Tibial artery (tissue), 4 donors: ENCODE measurements at regions not wholly inside any gene's neighbourhood (a gene's known extent, or its start where the extent isn't known, plus 50 kb on each side); places are given as distances from the start of the nearest gene placed in this dataset.

Source experiments
- DNase-seq, 2 donors: peaks; one replicate each; pipeline ENCODE4 v3.0.0-alpha.2; 2019
- H3K27ac ChIP-seq, 2 donors: fragments of 200-600 bp; sonication (generic) in 1 of 2; 1 replicate in 1 of 2; 2 replicates in 1 of 2; pipeline ENCODE4 v1.5.1; 2018 to 2019; ENCODE audit warnings: mild to moderate bottlenecking in 1 of 2
- H3K27me3 ChIP-seq, 2 donors: fragments of 200-600 bp; sonication (generic) in 1 of 2; one replicate each; pipeline versions ENCODE4 v1.5.1 to v1.6.0; 2016 to 2019
- H3K36me3 ChIP-seq, 3 donors: fragments of 200-600 bp; sonication (generic) in 2 of 3; one replicate each; pipeline ENCODE4 v1.5.1; 2016 to 2019; ENCODE audit warnings: mild to moderate bottlenecking in 2 of 3
- H3K4me1 ChIP-seq, 4 donors: fragments of 200-600 bp; sonication (generic) in 2 of 4; 1 replicate in 3 of 4; 2 replicates in 1 of 4; pipeline ENCODE4 v1.5.1; 2016 to 2019
- H3K4me3 ChIP-seq, 2 donors: fragments of 200-600 bp; sonication (generic) in 1 of 2; 1 replicate in 1 of 2; 2 replicates in 1 of 2; pipeline ENCODE4 v1.5.1; 2018 to 2019; ENCODE audit warnings: mild to moderate bottlenecking in 2 of 2
- H3K9me3 ChIP-seq, 3 donors: fragments of 200-600 bp; sonication (generic) in 1 of 3; one replicate each; pipeline ENCODE4 v1.5.1; 2016 to 2019
- intact Hi-C: fragments of 100-400 bp; cut with DNase I; formaldehyde crosslinking; loops from one replicate; pipeline ENCODE4 v1.15.0; 2023; ENCODE audit warnings: low total_unique reads
- TF ChIP-seq, protein P1 (sequence below), 2 experiments: fragments of 200-600 bp in 1 of 2; fragments of 450-650 bp in 1 of 2; IDR thresholded peaks; one replicate each; pipeline ENCODE4 v1.5.1; 2017 to 2019; ENCODE audit warnings: antibody characterized with exemption in 2 of 2, mild to moderate bottlenecking in 1 of 2, moderate library complexity in 1 of 2

DNA sequence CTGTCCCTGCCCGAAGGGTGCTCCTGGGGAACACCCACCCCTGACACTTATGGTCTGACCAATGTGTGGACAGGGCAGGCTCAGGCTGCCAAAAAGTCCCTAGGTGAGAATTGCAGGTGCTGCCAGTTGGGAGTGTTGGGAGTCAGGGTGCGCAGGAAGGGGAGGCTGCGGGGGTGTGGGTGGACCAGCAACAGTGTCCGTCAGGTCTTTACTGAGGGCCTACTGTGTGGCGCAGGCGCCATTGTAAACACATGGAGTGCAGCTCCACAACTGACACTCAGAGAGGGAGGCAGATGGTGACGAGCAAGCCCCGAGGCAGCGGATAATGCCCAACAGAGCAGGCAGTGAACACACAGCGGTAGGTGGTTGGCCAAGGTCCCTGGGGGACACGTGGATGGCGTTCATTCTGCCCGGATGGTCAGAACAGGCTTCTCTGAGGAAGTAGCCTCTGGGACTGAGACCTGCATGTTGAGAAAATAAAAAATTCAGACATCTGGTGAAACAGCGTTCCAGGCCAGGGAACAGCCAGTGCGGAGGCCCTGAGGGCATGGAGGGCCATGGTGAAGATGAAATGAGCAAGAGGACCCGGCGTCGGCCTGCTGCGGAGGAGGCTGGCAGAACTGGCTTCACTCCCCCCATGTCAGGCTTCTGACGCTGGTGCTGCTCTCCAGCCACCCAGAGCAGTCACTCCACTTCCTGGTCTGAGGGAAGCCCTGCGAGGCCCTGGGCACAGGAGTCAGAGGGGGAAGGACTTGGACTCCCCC lies 136.2 kb upstream of the ZBTB40 start:
- Histone ChIP-seq H3K27ac (no peak overlapping the region), H3K9me3 (no peaks in the 10 kb centered on the region), H3K4me3 (no peak overlapping the region), H3K27me3 (peaks cover 0 to 56% of the 10 kb centered on the region in 2 donors), H3K4me1 (no peaks in the 10 kb centered on the region), H3K36me3 (no peaks in the 10 kb centered on the region)
- DNase-seq, result no peak
- intact Hi-C loops, result no loop called here
- TF ChIP-seq, protein P1, sequence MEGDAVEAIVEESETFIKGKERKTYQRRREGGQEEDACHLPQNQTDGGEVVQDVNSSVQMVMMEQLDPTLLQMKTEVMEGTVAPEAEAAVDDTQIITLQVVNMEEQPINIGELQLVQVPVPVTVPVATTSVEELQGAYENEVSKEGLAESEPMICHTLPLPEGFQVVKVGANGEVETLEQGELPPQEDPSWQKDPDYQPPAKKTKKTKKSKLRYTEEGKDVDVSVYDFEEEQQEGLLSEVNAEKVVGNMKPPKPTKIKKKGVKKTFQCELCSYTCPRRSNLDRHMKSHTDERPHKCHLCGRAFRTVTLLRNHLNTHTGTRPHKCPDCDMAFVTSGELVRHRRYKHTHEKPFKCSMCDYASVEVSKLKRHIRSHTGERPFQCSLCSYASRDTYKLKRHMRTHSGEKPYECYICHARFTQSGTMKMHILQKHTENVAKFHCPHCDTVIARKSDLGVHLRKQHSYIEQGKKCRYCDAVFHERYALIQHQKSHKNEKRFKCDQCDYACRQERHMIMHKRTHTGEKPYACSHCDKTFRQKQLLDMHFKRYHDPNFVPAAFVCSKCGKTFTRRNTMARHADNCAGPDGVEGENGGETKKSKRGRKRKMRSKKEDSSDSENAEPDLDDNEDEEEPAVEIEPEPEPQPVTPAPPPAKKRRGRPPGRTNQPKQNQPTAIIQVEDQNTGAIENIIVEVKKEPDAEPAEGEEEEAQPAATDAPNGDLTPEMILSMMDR (IDR thresholded peaks at IDR 0.05), result no peak

DNA sequence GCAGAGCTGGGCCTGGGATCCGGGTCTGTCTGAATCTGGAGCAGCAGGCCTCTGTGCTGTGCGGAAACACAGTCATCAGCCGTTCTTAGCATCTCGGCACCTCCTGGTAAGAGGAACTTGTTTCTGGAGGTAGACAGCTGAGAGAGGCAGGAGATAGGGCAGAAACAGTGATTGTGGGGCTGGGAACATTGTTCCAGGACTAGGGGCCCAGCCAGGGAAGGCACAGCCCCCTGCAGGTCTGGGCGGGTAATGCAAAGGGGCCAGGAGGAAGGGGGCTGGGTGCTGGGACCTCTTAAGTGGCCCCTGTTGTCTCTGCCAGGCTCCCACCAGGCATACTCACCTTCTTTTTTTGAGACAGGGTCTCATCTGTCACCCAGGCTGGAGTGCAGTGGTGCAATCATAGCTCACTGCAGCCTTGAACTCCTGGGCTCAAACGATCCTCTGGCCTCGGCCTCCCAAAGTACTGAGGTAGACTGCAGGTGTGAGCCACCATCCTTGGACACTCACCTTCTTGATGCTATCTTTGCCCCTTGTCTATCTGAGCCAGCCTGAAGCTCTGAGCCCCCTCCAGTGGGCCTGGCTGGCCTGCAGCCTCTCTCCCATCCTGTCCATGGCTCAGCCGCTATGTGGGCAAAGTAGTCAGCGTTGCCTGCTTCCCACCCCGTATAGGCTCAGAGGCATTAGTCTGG lies 134.3 kb upstream of the ZBTB40 start:
- no peaks in the 10 kb centered on the region for H3K4me1 ChIP-seq
- H3K4me3 ChIP-seq, result no peak overlapping the region
- H3K9me3 ChIP-seq, result peaks cover 0 to 6% (median 0%) of the 10 kb centered on the region in 3 donors
- intact Hi-C loops, result no loop called here
- no peaks in the 10 kb centered on the region for H3K36me3 ChIP-seq
- no peak overlapping the region for H3K27ac ChIP-seq
- TF ChIP-seq, protein P1 (IDR thresholded peaks at IDR 0.05), result no peak
- H3K27me3 ChIP-seq, result peaks cover 0 to 47% of the 10 kb centered on the region in 2 donors
- no peak for DNase-seq

DNA sequence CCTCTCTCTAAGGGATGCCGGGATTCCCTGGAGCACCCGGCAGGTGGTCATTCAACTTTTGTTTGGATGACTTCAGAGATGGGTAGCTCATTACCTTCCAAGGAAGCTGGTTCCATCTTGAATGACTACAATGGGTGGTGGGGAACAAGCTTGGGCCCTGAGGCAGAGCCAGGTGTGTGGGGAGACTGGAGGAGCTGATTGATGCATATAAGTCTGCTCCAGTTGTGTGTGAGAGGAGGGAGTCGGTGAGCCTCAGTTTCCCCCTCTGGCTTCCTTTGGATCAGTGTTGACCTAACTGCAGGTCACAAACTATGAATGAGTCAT lies 133.8 kb upstream of the ZBTB40 start:
- intact Hi-C loops, result no loop called here
- no peak overlapping the region for H3K4me3 ChIP-seq
- H3K27me3 ChIP-seq, result peaks cover 0 to 44% of the 10 kb centered on the region in 2 donors
- no peaks in the 10 kb centered on the region for H3K4me1 ChIP-seq
- DNase-seq, result no peak
- H3K36me3 ChIP-seq, result no peaks in the 10 kb centered on the region
- TF ChIP-seq, protein P1 (IDR thresholded peaks at IDR 0.05), result no peak
- peaks cover 0 to 6% (median 0%) of the 10 kb centered on the region in 3 donors for H3K9me3 ChIP-seq
- H3K27ac ChIP-seq, result no peak overlapping the region

DNA sequence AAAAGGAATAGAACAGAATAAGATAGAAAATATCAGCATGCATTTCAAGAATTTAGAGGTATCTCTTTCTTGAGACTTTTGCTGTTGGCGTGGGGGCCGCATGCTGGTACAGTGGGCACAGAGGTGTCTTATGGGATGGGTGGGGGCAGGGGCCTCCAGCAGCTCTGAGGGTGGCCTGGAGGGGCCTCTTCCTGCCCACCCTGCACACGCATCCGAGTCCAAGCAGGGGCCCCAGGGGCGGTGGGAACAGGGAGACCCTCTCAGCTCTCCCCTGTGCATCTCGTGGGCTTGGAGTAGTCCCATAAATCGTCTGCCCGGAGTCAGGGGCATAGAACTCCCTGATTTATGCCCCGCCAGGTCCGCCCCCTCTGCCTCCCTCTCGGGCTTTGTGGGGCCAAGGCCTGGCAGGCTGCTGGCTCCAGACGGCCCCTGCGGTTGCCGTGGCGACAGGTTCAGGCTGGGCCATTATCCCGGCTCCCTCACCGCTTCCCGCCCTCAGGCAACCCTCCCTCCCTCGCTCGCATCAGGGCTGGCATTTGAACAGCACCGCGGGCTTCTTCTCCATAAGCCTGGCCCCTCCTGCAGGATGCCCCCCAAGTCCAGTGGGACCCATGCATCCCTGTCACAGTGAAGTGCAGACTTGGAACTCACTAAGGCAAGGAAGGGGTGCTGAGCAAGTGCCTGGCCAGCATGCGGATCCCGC lies 133.2 kb upstream of the ZBTB40 start:
- intact Hi-C loops, result no loop called here
- Histone ChIP-seq H3K4me3 (no peak overlapping the region), H3K27me3 (peaks cover 0 to 44% of the 10 kb centered on the region in 2 donors), H3K4me1 (no peaks in the 10 kb centered on the region), H3K36me3 (no peaks in the 10 kb centered on the region), H3K27ac (no peak overlapping the region), H3K9me3 (peaks cover 0 to 6% (median 0%) of the 10 kb centered on the region in 3 donors)
- TF ChIP-seq, protein P1 (IDR thresholded peaks at IDR 0.05), result no peak
- DNase-seq, result no peak

DNA sequence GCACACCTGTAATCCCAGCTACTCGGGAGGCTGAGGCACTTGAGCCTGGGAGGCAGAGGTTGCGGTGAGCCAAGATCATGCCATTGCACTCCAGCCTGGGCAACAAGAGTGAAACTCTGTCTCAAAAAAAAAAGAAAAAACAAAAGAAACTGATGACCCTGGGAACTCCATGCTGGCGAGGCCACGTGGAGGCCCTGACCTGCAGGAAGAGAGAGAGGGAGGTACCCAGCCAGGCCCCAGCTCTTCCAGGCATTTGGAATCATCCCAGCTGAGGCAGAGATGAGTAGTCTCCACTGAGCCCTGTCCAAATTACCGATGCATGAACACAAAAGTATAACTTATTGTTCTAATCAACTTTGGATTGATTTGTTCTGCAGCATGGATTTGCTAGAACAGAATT lies 132.0 kb upstream of the ZBTB40 start:
- Histone ChIP-seq H3K4me3 (no peak overlapping the region), H3K36me3 (no peaks in the 10 kb centered on the region), H3K27ac (no peak overlapping the region), H3K4me1 (no peaks in the 10 kb centered on the region), H3K9me3 (peaks cover 0 to 6% (median 0%) of the 10 kb centered on the region in 3 donors), H3K27me3 (peaks cover 0 to 44% of the 10 kb centered on the region in 2 donors)
- DNase-seq, result no peak
- intact Hi-C loops, result no loop called here
- TF ChIP-seq, protein P1 (IDR thresholded peaks at IDR 0.05), result no peak
